SU-DHL-6 (cell line): ENCODE measurements at regions not wholly inside any gene's neighbourhood (a gene's known extent, or its start where the extent isn't known, plus 50 kb on each side); places are given as distances from the start of the nearest gene placed in this dataset.

Source experiments
- EZH2phosphoT487 ChIP-seq: fragments of 200-600 bp; sonication (generic), shearing (Covaris generic); conservative IDR thresholded peaks from 2 replicates; pipeline ENCODE4 v1.6.1; 2018; ENCODE audit warnings: mild to moderate bottlenecking, antibody characterized with exemption, low read length, moderate library complexity, mixed read lengths
- TF ChIP-seq, protein P1 (sequence below): fragments of 200-600 bp; sonication (generic); IDR thresholded peaks from one replicate; pipeline ENCODE4 v1.5.1; 2017; ENCODE audit warnings: antibody characterized with exemption, mild to moderate bottlenecking, low read length, moderate library complexity; ENCODE audit not compliant: insufficient read depth, poor library complexity, severe bottlenecking

DNA sequence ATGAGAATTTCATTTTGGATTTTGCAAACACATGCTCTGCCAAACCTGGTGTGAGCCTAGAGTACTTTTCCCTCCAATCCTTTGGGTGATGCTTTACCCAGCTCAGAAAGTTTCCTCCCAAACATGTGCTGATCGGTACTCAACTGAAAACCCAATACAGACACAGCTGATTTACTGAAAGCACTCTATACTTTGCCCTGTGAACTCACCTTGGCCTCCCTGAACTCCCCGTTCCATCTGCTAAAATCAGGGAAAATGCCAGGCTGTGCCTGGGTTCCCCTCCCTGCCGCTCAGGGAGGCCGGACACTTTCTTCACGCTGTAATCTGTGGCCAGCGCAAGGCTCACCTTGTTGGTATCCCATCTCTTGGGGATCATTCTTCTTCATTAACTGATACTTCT lies 391.2 kb downstream of the CBLN2 start:
- TF ChIP-seq, protein P1, sequence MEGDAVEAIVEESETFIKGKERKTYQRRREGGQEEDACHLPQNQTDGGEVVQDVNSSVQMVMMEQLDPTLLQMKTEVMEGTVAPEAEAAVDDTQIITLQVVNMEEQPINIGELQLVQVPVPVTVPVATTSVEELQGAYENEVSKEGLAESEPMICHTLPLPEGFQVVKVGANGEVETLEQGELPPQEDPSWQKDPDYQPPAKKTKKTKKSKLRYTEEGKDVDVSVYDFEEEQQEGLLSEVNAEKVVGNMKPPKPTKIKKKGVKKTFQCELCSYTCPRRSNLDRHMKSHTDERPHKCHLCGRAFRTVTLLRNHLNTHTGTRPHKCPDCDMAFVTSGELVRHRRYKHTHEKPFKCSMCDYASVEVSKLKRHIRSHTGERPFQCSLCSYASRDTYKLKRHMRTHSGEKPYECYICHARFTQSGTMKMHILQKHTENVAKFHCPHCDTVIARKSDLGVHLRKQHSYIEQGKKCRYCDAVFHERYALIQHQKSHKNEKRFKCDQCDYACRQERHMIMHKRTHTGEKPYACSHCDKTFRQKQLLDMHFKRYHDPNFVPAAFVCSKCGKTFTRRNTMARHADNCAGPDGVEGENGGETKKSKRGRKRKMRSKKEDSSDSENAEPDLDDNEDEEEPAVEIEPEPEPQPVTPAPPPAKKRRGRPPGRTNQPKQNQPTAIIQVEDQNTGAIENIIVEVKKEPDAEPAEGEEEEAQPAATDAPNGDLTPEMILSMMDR, result no peak
- TF ChIP-seq EZH2phosphoT487, result no peak
